Parathyroid adenoma (tissue), 2 donors: ENCODE measurements at regions not wholly inside any gene's neighbourhood (a gene's known extent, or its start where the extent isn't known, plus 50 kb on each side); places are given as distances from the start of the nearest gene placed in this dataset.
"Not testable (repeated sequence)": the region's sequence is repeated elsewhere in the genome, so short reads cannot be mapped to it uniquely, and the experiment has no call there.

Experiments used
- H2AFZ ChIP-seq: fragments of 300-600 bp; sonication (generic); one replicate; pipeline ENCODE4 v1.7.0; 2017; ENCODE audit warnings: antibody characterized with exemption, mild to moderate bottlenecking
- H3K27ac ChIP-seq: fragments of 300-600 bp; sonication (generic); one replicate; pipeline ENCODE4 v1.7.0; 2017
- H3K27me3 ChIP-seq: fragments of 300-600 bp; sonication (generic); one replicate; pipeline ENCODE4 v1.7.0; 2017; ENCODE audit warnings: low read length; ENCODE audit not compliant: control insufficient read depth, insufficient read depth
- H3K36me3 ChIP-seq: fragments of 300-600 bp; sonication (generic); one replicate; pipeline ENCODE4 v1.7.0; 2017; ENCODE audit warnings: low read length; ENCODE audit not compliant: control insufficient read depth, insufficient read depth
- H3K4me1 ChIP-seq: fragments of 300-600 bp; sonication (generic); one replicate; pipeline ENCODE4 v1.7.0; 2017; ENCODE audit warnings: control low read depth
- H3K4me2 ChIP-seq: fragments of 300-600 bp; sonication (generic); one replicate; pipeline ENCODE4 v1.7.0; 2017; ENCODE audit warnings: low read length
- H3K4me3 ChIP-seq: fragments of 300-600 bp; sonication (generic); one replicate; pipeline ENCODE4 v1.7.0; 2017; ENCODE audit warnings: low read depth, low read length
- H3K79me2 ChIP-seq: fragments of 300-600 bp; sonication (generic); one replicate; pipeline ENCODE4 v1.7.0; 2017; ENCODE audit warnings: control low read depth
- H3K9ac ChIP-seq: fragments of 300-600 bp; sonication (generic); one replicate; pipeline ENCODE4 v1.7.0; 2017; ENCODE audit warnings: mild to moderate bottlenecking
- H3K9me3 ChIP-seq: fragments of 300-600 bp; sonication (generic); one replicate; pipeline ENCODE4 v1.7.0; 2017; ENCODE audit warnings: low read length; ENCODE audit not compliant: control insufficient read depth
- TF ChIP-seq, protein P1 (sequence below): fragments of 300-600 bp; sonication (generic); IDR thresholded peaks from one replicate; pipeline ENCODE4 v1.7.0; 2017; ENCODE audit warnings: antibody characterized with exemption, mild to moderate bottlenecking
- donor health status: primary hyperparathyroidism.

DNA sequence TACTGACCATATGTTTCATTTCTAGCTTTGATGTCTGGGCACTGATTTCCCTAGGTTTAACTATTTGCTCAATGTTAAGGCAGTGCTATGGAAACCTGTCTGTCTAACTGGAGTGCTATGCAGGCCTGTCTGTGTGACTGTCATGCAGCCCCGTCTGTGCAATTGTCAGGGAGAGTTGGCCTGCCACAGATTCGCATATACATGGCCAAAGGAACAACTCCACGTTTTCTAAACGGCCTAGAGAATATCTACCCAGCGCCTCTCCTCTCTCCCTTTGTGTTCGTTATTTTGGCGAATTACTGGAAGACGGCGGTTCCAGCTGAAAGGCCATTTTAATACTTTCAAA is 59.6 kb upstream of the PSME4 start:
- Histone ChIP-seq H3K79me2 (no peaks in the 10 kb centered on the region), H3K27me3 (no peaks in the 10 kb centered on the region), H3K4me3 (peak overlapping the region; percentile 5), H3K9ac (no peak overlapping the region), H2AFZ (peak overlapping the region; percentile 76), H3K9me3 (no peaks in the 10 kb centered on the region), H3K36me3 (no peaks in the 10 kb centered on the region), H3K4me2 (peak overlapping the region; percentile 7), H3K27ac (peak overlapping the region; percentile 68), H3K4me1 (peaks cover 16% of the 10 kb centered on the region)
- TF ChIP-seq, protein P1, sequence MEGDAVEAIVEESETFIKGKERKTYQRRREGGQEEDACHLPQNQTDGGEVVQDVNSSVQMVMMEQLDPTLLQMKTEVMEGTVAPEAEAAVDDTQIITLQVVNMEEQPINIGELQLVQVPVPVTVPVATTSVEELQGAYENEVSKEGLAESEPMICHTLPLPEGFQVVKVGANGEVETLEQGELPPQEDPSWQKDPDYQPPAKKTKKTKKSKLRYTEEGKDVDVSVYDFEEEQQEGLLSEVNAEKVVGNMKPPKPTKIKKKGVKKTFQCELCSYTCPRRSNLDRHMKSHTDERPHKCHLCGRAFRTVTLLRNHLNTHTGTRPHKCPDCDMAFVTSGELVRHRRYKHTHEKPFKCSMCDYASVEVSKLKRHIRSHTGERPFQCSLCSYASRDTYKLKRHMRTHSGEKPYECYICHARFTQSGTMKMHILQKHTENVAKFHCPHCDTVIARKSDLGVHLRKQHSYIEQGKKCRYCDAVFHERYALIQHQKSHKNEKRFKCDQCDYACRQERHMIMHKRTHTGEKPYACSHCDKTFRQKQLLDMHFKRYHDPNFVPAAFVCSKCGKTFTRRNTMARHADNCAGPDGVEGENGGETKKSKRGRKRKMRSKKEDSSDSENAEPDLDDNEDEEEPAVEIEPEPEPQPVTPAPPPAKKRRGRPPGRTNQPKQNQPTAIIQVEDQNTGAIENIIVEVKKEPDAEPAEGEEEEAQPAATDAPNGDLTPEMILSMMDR = no peak

GRCh38 chr2:54029721-54030395 is 59.1 kb upstream of the PSME4 start:
- peak overlapping the region; percentile 76 for H2AFZ ChIP-seq
- no peaks in the 10 kb centered on the region for H3K36me3 ChIP-seq
- H3K4me2 ChIP-seq = peak overlapping the region; percentile 4
- H3K27ac ChIP-seq = peak overlapping the region; percentile 68
- H3K27me3 ChIP-seq = no peaks in the 10 kb centered on the region
- no peaks in the 10 kb centered on the region for H3K79me2 ChIP-seq
- H3K4me3 ChIP-seq = peak overlapping the region; percentile 5
- no peak overlapping the region for H3K9ac ChIP-seq
- H3K4me1 ChIP-seq = peaks cover 16% of the 10 kb centered on the region
- H3K9me3 ChIP-seq = no peaks in the 10 kb centered on the region
- TF ChIP-seq, protein P1 = no peak

DNA sequence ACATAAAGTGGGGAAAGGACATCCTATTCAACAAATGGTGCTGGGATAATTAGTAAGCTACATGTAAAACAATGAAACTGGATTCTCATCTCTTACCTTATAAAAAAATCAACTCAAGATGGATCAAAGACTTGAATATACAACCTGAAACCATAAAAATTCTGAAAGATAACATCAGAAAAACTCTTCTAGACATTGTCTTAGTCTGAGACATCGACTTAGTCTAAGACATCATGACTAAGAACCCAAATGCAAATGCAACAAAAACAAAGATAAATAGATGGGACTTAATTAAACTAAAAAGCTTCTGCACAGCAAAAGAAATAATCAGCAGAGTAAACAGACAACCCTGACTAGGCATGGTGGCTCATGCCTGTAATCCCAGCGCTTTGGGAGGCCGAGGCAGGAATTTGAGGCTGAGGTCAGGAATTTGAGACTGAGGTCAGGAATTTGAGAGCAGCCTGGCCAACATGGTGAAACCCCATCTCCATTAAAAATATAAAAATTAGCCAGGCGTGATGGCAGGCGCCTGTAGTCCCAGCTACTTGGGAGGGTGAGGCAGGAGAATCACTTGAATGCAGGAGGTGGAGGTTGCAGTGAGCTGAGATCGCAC is 54.8 kb upstream of the PSME4 start:
- not testable (repeated sequence) for H3K9ac ChIP-seq, H3K9me3 ChIP-seq, H3K79me2 ChIP-seq, H3K4me2 ChIP-seq, H3K4me3 ChIP-seq, H3K27me3 ChIP-seq, H2AFZ ChIP-seq, H3K27ac ChIP-seq, H3K36me3 ChIP-seq
- H3K4me1 ChIP-seq = peaks cover 13% of the 10 kb centered on the region

DNA sequence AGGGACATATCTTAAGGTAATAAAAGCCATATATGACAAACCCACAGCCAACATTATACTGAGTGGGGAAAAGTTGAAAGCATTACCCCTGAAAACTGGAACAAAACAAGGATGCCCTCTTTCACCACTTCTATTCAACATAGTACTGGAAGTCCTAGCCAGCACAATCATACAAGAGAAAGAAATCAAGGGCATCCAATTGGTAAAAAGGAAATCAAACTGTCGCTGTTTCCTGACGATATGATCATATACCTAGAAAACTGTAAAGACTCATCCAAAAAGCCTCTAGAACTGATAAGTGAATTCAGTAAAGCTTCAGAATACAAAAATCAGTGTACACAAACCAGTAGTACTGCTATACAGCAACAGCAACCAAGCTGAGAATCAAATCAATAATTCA is 53.8 kb upstream of the PSME4 start:
- no peak overlapping the region for H3K27ac ChIP-seq
- H2AFZ ChIP-seq = no peak overlapping the region
- no peaks in the 10 kb centered on the region for H3K36me3 ChIP-seq
- H3K9ac ChIP-seq = no peak overlapping the region
- H3K9me3 ChIP-seq = no peaks in the 10 kb centered on the region
- peaks cover 3% of the 10 kb centered on the region for H3K4me1 ChIP-seq
- TF ChIP-seq, protein P1 = no peak
- no peak overlapping the region for H3K4me3 ChIP-seq
- H3K79me2 ChIP-seq = no peaks in the 10 kb centered on the region
- no peak overlapping the region for H3K4me2 ChIP-seq
- no peaks in the 10 kb centered on the region for H3K27me3 ChIP-seq

GRCh38 chr2:54021702-54022101 is 50.9 kb upstream of the PSME4 start:
- no peak overlapping the region for H3K27ac ChIP-seq
- TF ChIP-seq, protein P1 = no peak
- H3K4me3 ChIP-seq = no peak overlapping the region

More at GRCh38 chr2:54021702-54022101, 50.9 kb upstream of the PSME4 start:
- H3K36me3 ChIP-seq = no peaks in the 10 kb centered on the region
- H2AFZ ChIP-seq = no peak overlapping the region
- H3K4me1 ChIP-seq = no peaks in the 10 kb centered on the region
- no peaks in the 10 kb centered on the region for H3K27me3 ChIP-seq
- no peaks in the 10 kb centered on the region for H3K9me3 ChIP-seq
- H3K4me2 ChIP-seq = no peak overlapping the region
- H3K79me2 ChIP-seq = peaks cover 2% of the 10 kb centered on the region
- H3K9ac ChIP-seq = no peak overlapping the region
